ENCODE measurements at regions not wholly inside any gene's neighbourhood (a gene's known extent, or its start where the extent isn't known, plus 50 kb on each side); places are given as distances from the start of the nearest gene placed in this dataset.

- no peak for TF ChIP-seq EZH2phosphoT487 (IDR thresholded peaks at IDR 0.05; ENCODE audit: insufficient read depth, low read depth)
- no peak for TF ChIP-seq EZH2 (IDR thresholded peaks at IDR 0.05; ENCODE audit: insufficient read depth, poor library complexity, severe bottlenecking)
Observed at GRCh38 chr22:26114826-26115225, 54.4 kb upstream of the SEZ6L start.
